Tibial nerve (tissue), 4 donors: ENCODE measurements at regions not wholly inside any gene's neighbourhood (a gene's known extent, or its start where the extent isn't known, plus 50 kb on each side); places are given as distances from the start of the nearest gene placed in this dataset.

Experiments used
- DNase-seq, 2 donors: peaks; one replicate each; pipeline ENCODE4 v3.0.0-alpha.2; 2019; ENCODE audit warnings: low spot score in 2 of 2
- H3K27ac ChIP-seq, 4 donors: fragments of 200-600 bp; sonication (generic) in 3 of 4; one replicate each; pipeline ENCODE4 v1.5.1; 2017 to 2019; ENCODE audit warnings: mild to moderate bottlenecking in 1 of 4
- H3K27me3 ChIP-seq, 2 donors: fragments of 200-600 bp; sonication (generic) in 1 of 2; one replicate each; pipeline versions ENCODE4 v1.5.1 to v1.6.0; 2017 to 2019
- H3K36me3 ChIP-seq, 3 donors: fragments of 200-600 bp; sonication (generic); one replicate each; pipeline ENCODE4 v1.5.1; 2018 to 2019
- H3K4me1 ChIP-seq, 4 donors: fragments of 200-600 bp; sonication (generic) in 3 of 4; one replicate each; pipeline ENCODE4 v1.5.1; 2017 to 2019
- H3K4me3 ChIP-seq, 4 donors: fragments of 200-600 bp; sonication (generic) in 3 of 4; one replicate each; pipeline ENCODE4 v1.5.1; 2017 to 2019; ENCODE audit warnings: mild to moderate bottlenecking in 1 of 4, moderate library complexity in 1 of 4
- H3K9me3 ChIP-seq, 4 donors: fragments of 200-600 bp; sonication (generic) in 3 of 4; one replicate each; pipeline ENCODE4 v1.5.1; 2017 to 2019
- CTCF ChIP-seq, 5 experiments: fragments of 200-600 bp in 3 of 5; fragments of 450-650 bp in 2 of 5; sonication (generic) in 3 of 5; IDR thresholded peaks; one replicate each; pipeline ENCODE4 v1.5.1; 2016 to 2019; ENCODE audit warnings: antibody characterized with exemption in 5 of 5, mild to moderate bottlenecking in 3 of 5, moderate library complexity in 2 of 5
- EP300 ChIP-seq, 2 donors: sonication (generic); formaldehyde crosslinking; IDR thresholded peaks; one replicate each; pipeline ENCODE4 v1.6.1; 2017; ENCODE audit warnings: antibody characterized with exemption in 2 of 2, mild to moderate bottlenecking in 1 of 2
- POLR2A ChIP-seq, 2 donors: fragments of 450-650 bp; IDR thresholded peaks; one replicate each; pipeline ENCODE4 v1.6.1; 2017; ENCODE audit warnings: antibody characterized with exemption in 2 of 2, mild to moderate bottlenecking in 2 of 2, moderate library complexity in 2 of 2
- WGBS, 2 donors: methylation state at CpG; one replicate each; pipeline ENCODE4 v1.1.5; 2018; 5-methylcytosine and 5-hydroxymethylcytosine counted together

DNA sequence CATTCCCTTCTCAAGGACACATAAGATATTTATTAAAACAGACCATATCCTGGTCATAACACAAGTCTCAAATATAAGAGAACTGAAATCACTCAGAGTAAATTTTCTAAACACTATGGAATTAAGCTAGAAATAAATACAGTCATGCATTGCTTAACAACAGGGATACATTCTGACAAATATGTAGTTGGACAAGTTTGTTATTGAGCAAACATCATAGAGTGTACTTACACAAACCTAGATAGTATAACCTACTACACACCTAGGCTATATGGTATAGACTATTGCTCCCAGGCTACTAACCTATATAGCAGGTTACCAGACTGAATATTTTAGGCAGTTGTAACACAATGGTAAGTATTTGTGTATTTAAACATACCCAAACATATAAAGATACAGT lies 104.0 kb downstream of the MIS18A start:
- Histone ChIP-seq H3K27ac (no peak overlapping the region), H3K27me3 (no peaks in the 10 kb centered on the region), H3K4me1 (peaks cover 0 to 4% (median 0%) of the 10 kb centered on the region in 4 donors), H3K36me3 (no peaks in the 10 kb centered on the region), H3K4me3 (no peak overlapping the region), H3K9me3 (no peaks in the 10 kb centered on the region)
- TF ChIP-seq POLR2A (IDR thresholded peaks at IDR 0.05) (no peak), CTCF (IDR thresholded peaks at IDR 0.05) (no peak), EP300 (IDR thresholded peaks at IDR 0.05) (no peak)
- DNase-seq, result no peak

DNA sequence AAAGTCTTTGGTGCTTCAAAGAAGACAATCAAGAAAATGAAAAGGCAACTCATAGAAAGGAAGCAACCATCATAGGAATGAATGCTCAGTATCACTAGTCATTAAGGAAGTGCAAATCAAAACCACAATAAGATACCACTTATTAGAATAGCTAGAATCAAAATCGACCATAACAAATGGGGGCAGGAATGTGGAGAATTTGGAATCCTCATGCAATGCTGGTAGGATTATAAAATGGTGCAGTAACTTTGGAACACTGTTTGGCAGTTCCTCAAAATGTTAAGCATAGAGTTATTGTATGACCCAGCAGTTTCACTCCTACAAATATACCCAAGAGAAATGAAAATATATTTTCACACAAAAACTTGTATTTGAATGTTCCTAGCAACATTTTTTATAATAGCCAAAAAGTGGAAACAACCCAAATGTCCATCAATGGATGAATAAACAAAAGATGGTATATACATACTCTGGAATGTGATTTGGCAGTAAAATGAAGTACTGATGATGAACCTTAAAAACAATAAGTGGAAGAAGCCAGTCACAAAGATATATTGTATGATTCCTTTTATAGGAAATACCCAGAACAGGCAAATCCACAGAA lies 105.6 kb downstream of the MIS18A start:
- H3K4me1 ChIP-seq, result peaks cover 0 to 4% (median 0%) of the 10 kb centered on the region in 4 donors
- TF ChIP-seq EP300 (IDR thresholded peaks at IDR 0.05) (no peak), CTCF (IDR thresholded peaks at IDR 0.05) (no peak), POLR2A (IDR thresholded peaks at IDR 0.05) (no peak)
- no peak overlapping the region for H3K4me3 ChIP-seq
- DNase-seq, result no peak
- no peaks in the 10 kb centered on the region for H3K27me3 ChIP-seq
- no peaks in the 10 kb centered on the region for H3K9me3 ChIP-seq
- 10 to 11% methylated on average over 1 of the region's 1 CpG for WGBS, 2 donors
- H3K36me3 ChIP-seq, result no peaks in the 10 kb centered on the region
- H3K27ac ChIP-seq, result no peak overlapping the region

DNA sequence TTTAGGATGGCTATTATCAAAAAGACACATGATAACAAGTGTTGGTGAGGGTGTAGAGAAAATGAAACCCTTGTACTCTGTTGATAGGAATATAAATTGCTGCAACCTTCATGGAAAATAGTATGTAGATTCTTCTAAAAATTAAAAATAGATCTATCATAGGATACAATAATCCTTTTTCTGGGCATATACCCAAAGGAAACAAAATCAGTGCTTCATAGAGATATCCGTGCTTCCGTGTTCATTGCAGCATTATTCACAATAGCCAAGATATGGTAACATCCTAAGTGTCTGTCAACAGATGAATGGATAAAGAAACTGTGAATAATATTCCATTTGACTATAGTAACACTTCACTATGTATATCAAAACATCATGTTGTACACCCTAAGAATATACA lies 106.7 kb downstream of the MIS18A start:
- Histone ChIP-seq H3K9me3 (peaks cover 0 to 8% (median 0%) of the 10 kb centered on the region in 4 donors), H3K36me3 (no peaks in the 10 kb centered on the region), H3K4me3 (no peak overlapping the region), H3K27ac (no peak overlapping the region), H3K27me3 (no peaks in the 10 kb centered on the region), H3K4me1 (peaks cover 0 to 4% (median 0%) of the 10 kb centered on the region in 4 donors)
- 65 to 66% methylated on average over 2 of the region's 2 CpGs for WGBS, 2 donors
- TF ChIP-seq EP300 (IDR thresholded peaks at IDR 0.05) (no peak), POLR2A (IDR thresholded peaks at IDR 0.05) (no peak), CTCF (IDR thresholded peaks at IDR 0.05) (no peak)
- DNase-seq, result no peak

GRCh38 chr21:32167513-32167912 lies 111.3 kb downstream of the MIS18A start:
- H3K4me3 ChIP-seq, result no peak overlapping the region
- TF ChIP-seq POLR2A (IDR thresholded peaks at IDR 0.05) (no peak), EP300 (IDR thresholded peaks at IDR 0.05) (no peak), CTCF (IDR thresholded peaks at IDR 0.05) (no peak)
- H3K4me1 ChIP-seq, result no peaks in the 10 kb centered on the region
- H3K27ac ChIP-seq, result no peak overlapping the region
- H3K27me3 ChIP-seq, result no peaks in the 10 kb centered on the region
- no peaks in the 10 kb centered on the region for H3K36me3 ChIP-seq
- DNase-seq, result no peak
- H3K9me3 ChIP-seq, result peaks cover 0 to 13% (median 0%) of the 10 kb centered on the region in 4 donors

DNA sequence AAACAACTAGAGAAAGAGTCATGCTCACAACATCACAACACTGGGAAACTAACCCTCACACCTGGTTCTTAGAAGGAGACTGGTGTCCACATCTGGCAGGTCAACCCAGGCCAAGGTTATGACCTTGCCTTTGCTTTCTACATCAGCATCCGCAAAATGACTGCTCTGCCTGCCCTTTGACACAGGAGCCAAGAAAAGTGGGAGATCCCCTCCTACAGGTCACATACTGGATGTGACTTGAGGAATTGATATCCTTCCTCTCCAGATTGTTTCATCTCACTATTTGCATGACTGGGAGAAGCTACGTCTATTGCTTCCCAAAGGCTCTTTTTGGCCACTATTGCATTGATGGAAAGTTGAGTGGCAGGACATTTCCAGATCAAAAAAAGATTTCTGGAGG lies 115.5 kb downstream of the MIS18A start:
- peaks cover 0 to 13% (median 0%) of the 10 kb centered on the region in 4 donors for H3K9me3 ChIP-seq
- no peak overlapping the region for H3K4me3 ChIP-seq
- no peak for DNase-seq
- H3K27ac ChIP-seq, result no peak overlapping the region
- no peaks in the 10 kb centered on the region for H3K27me3 ChIP-seq
- no peaks in the 10 kb centered on the region for H3K36me3 ChIP-seq
- WGBS, 2 donors, result 68 to 76% methylated on average over 2 of the region's 2 CpGs
- H3K4me1 ChIP-seq, result no peaks in the 10 kb centered on the region
- no peak for TF ChIP-seq POLR2A (IDR thresholded peaks at IDR 0.05)
- TF ChIP-seq CTCF (IDR thresholded peaks at IDR 0.05), result no peak
- TF ChIP-seq EP300 (IDR thresholded peaks at IDR 0.05), result no peak
